Upper lobe of left lung (tissue), 6 donors: ENCODE measurements at regions not wholly inside any gene's neighbourhood (a gene's known extent, or its start where the extent isn't known, plus 50 kb on each side); places are given as distances from the start of the nearest gene placed in this dataset.

Experiments used
- ATAC-seq, 2 donors: fragments of 200-7000 bp; cut with Tn5 transposase; one replicate each; pipeline ENCODE4 v1.9.1; 2022; ENCODE audit warnings: mild to moderate bottlenecking in 2 of 2, moderate library complexity in 2 of 2; ENCODE audit not compliant: low FRiP score in 2 of 2
- DNase-seq, 2 donors: peaks; one replicate each; pipeline ENCODE4 v3.0.0-alpha.2; 2019 to 2020
- H3K27ac ChIP-seq, 4 donors: fragments of 200-600 bp; sonication (generic); one replicate each; pipeline ENCODE4 v1.5.1; 2016 to 2019
- H3K27me3 ChIP-seq, 4 donors: fragments of 200-600 bp; sonication (generic); one replicate each; pipeline ENCODE4 v1.5.1; 2017 to 2019
- H3K36me3 ChIP-seq, 4 donors: fragments of 200-600 bp; sonication (generic); one replicate each; pipeline ENCODE4 v1.5.1; 2016 to 2019
- H3K4me1 ChIP-seq, 4 donors: fragments of 200-600 bp; sonication (generic); one replicate each; pipeline ENCODE4 v1.5.1; 2018 to 2019
- H3K4me3 ChIP-seq, 4 donors: fragments of 200-600 bp; sonication (generic); one replicate each; pipeline ENCODE4 v1.5.1; 2017 to 2019; ENCODE audit warnings: mild to moderate bottlenecking in 2 of 4, moderate library complexity in 1 of 4
- H3K9me3 ChIP-seq, 4 donors: fragments of 200-600 bp; sonication (generic); one replicate each; pipeline ENCODE4 v1.5.1; 2018 to 2019
- EP300 ChIP-seq, 4 donors: sonication (generic); formaldehyde crosslinking; IDR thresholded peaks; one replicate each; pipeline ENCODE4 v1.5.1; 2017; ENCODE audit warnings: antibody characterized with exemption in 4 of 4, control low read depth in 2 of 4
- POLR2A ChIP-seq, 4 donors: fragments of 450-650 bp; IDR thresholded peaks; one replicate each; pipeline ENCODE4 v1.5.1; 2016 to 2017; ENCODE audit warnings: antibody characterized with exemption in 4 of 4, mild to moderate bottlenecking in 2 of 4
- POLR2AphosphoS5 ChIP-seq, 2 donors: sonication (generic); formaldehyde crosslinking; IDR thresholded peaks; one replicate each; pipeline ENCODE4 v1.5.1; 2017; ENCODE audit warnings: antibody characterized with exemption in 2 of 2
- WGBS, 2 donors: methylation state at CpG; one replicate each; pipeline ENCODE4 v1.1.5; 2017 to 2018; 5-methylcytosine and 5-hydroxymethylcytosine counted together
- TF ChIP-seq, protein P1 (sequence below), 6 experiments: fragments of 450-650 bp in 4 of 6; fragments of 200-600 bp in 2 of 6; sonication (generic) in 2 of 6; IDR thresholded peaks; one replicate each; pipeline ENCODE4 v1.5.1; 2016 to 2019; ENCODE audit warnings: antibody characterized with exemption in 6 of 6
- donor health status: DM: no; HTN: no; CAD: no; lungs with moderate emphysema.
- donor health status: DM: no; HTN: yes; CAD: no; lungs with severe emphysema.

GRCh38 chr1:58905126-58905490 is 121.3 kb upstream of the JUN start:
- no peaks in the 10 kb centered on the region for H3K9me3 ChIP-seq
- no peak overlapping the region for H3K4me3 ChIP-seq
- H3K27ac ChIP-seq = peak overlapping the region in 3 of 4 donors; percentile 95 to 98 (median 97)
- H3K36me3 ChIP-seq = no peaks in the 10 kb centered on the region
- WGBS, 2 donors = 95 to 96% methylated on average over 3 of the region's 3 CpGs
- no peak for DNase-seq
- peaks cover 25 to 46% (median 35%) of the 10 kb centered on the region in 4 donors for H3K4me1 ChIP-seq
- H3K27me3 ChIP-seq = no peaks in the 10 kb centered on the region
- ATAC-seq = no peak
- no peak for TF ChIP-seq POLR2A (IDR thresholded peaks at IDR 0.05)
- TF ChIP-seq, protein P1, sequence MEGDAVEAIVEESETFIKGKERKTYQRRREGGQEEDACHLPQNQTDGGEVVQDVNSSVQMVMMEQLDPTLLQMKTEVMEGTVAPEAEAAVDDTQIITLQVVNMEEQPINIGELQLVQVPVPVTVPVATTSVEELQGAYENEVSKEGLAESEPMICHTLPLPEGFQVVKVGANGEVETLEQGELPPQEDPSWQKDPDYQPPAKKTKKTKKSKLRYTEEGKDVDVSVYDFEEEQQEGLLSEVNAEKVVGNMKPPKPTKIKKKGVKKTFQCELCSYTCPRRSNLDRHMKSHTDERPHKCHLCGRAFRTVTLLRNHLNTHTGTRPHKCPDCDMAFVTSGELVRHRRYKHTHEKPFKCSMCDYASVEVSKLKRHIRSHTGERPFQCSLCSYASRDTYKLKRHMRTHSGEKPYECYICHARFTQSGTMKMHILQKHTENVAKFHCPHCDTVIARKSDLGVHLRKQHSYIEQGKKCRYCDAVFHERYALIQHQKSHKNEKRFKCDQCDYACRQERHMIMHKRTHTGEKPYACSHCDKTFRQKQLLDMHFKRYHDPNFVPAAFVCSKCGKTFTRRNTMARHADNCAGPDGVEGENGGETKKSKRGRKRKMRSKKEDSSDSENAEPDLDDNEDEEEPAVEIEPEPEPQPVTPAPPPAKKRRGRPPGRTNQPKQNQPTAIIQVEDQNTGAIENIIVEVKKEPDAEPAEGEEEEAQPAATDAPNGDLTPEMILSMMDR (IDR thresholded peaks at IDR 0.05) = no peak
- no peak for TF ChIP-seq EP300 (IDR thresholded peaks at IDR 0.05)
- no peak for TF ChIP-seq POLR2AphosphoS5 (IDR thresholded peaks at IDR 0.05)

GRCh38 chr1:58905628-58906221 is 121.9 kb upstream of the JUN start:
- peak overlapping the region in 1 of 4 donors; percentile 95 for H3K27ac ChIP-seq
- TF ChIP-seq EP300 (IDR thresholded peaks at IDR 0.05) = no peak
- no peak for TF ChIP-seq POLR2A (IDR thresholded peaks at IDR 0.05)
- TF ChIP-seq, protein P1 (IDR thresholded peaks at IDR 0.05) = no peak
- no peak for TF ChIP-seq POLR2AphosphoS5 (IDR thresholded peaks at IDR 0.05)
- H3K9me3 ChIP-seq = no peaks in the 10 kb centered on the region
- H3K4me1 ChIP-seq = peaks cover 19 to 40% (median 29%) of the 10 kb centered on the region in 4 donors
- no peak overlapping the region for H3K4me3 ChIP-seq
- no peaks in the 10 kb centered on the region for H3K36me3 ChIP-seq
- DNase-seq (no peak), ATAC-seq (no peak)
- 91 to 100% methylated on average over 3 of the region's 3 CpGs for WGBS, 2 donors
- H3K27me3 ChIP-seq = no peaks in the 10 kb centered on the region

- Histone ChIP-seq H3K36me3 (no peaks in the 10 kb centered on the region), H3K27ac (no peak overlapping the region), H3K4me3 (no peak overlapping the region), H3K9me3 (no peaks in the 10 kb centered on the region), H3K4me1 (peaks cover 12 to 33% (median 20%) of the 10 kb centered on the region in 4 donors), H3K27me3 (no peaks in the 10 kb centered on the region)
- WGBS, 2 donors = 58 to 87% methylated on average over 3 of the region's 3 CpGs
- TF ChIP-seq POLR2A (IDR thresholded peaks at IDR 0.05) = no peak
- TF ChIP-seq EP300 (IDR thresholded peaks at IDR 0.05) = no peak
- TF ChIP-seq, protein P1 (IDR thresholded peaks at IDR 0.05) = no peak
- TF ChIP-seq POLR2AphosphoS5 (IDR thresholded peaks at IDR 0.05) = no peak
- ATAC-seq (no peak), DNase-seq (no peak)
Observed at GRCh38 chr1:58907398-58907797, 123.6 kb upstream of the JUN start.

DNA sequence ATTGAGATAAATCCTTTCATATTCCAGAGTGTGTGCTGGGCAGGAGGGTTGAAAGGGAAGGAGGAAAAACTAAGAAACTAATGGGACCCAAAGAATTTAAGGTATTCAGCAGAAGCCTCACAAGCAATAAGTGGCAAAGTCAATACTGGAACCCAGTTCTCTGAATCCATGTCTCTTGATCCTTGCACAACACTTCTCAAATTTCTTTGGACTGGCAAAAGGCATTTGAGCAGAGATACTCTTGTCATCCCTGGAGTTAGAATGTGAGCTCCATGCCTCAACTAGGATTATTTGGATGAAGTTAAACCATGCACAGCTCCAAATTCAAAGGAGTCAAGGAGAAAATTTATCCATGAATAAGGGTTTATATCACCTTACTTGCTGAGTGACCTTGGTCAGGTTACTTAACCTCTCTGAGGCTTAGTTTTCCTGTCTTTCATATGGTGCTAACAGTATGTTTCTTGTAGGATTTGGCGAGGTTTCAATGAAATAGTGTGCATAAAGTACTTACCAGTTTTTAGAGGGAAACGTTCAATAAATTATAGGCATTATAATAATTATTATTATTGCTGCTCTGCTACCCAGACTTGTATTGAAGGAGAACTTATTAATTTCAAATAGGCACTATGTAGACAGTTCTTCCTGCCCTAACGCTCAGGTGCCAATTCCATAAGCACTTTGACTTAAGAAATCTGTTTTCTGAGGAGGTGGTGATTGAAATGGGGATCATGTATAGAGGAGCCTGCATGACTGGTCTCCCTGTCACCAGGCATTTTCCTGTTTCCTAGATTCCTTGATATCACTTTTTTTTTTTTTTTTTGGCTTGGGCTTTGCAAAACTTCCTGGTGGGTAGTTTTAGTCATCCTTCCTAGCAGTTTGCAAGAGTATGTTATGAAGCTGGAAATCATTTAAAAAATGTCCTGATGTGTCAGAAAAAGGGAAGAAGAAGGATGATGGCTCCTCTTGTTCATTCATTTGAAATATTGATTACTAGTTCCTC is 125.0 kb upstream of the JUN start:
- H3K27ac ChIP-seq = no peak overlapping the region
- H3K36me3 ChIP-seq = no peaks in the 10 kb centered on the region
- TF ChIP-seq EP300 (IDR thresholded peaks at IDR 0.05) (no peak), POLR2AphosphoS5 (IDR thresholded peaks at IDR 0.05) (no peak), POLR2A (IDR thresholded peaks at IDR 0.05) (no peak)
- TF ChIP-seq, protein P1 (IDR thresholded peaks at IDR 0.05) = no peak
- ATAC-seq (no peak), DNase-seq (no peak)
- 69% methylated on average over 3 of the region's 3 CpGs for WGBS, 2 donors
- no peaks in the 10 kb centered on the region for H3K9me3 ChIP-seq
- H3K4me1 ChIP-seq = peaks cover 12 to 25% (median 13%) of the 10 kb centered on the region in 4 donors
- H3K4me3 ChIP-seq = no peak overlapping the region
- H3K27me3 ChIP-seq = no peaks in the 10 kb centered on the region
